ENCODE measurements at regions not wholly inside any gene's neighbourhood (a gene's known extent, or its start where the extent isn't known, plus 50 kb on each side); places are given as distances from the start of the nearest gene placed in this dataset.

- intact Hi-C loops (cut with DNase I), result no loop called here
- no peaks in the 10 kb centered on the region for H3K4me1 ChIP-seq (replicated peaks)
- no peak overlapping the region for H3K27ac ChIP-seq
- no peaks in the 10 kb centered on the region for H3K9me3 ChIP-seq
- H3K27me3 ChIP-seq (replicated peaks; ENCODE audit: insufficient read depth), result no peaks in the 10 kb centered on the region
- no peak for DNase-seq (ENCODE audit: low spot score)
- H3K36me3 ChIP-seq, result no peaks in the 10 kb centered on the region
- H3K4me3 ChIP-seq, result no peak overlapping the region
- WGBS, result 51% methylated on average over 5 of the region's 5 CpGs
- TF ChIP-seq POLR2AphosphoS5 (IDR thresholded peaks at IDR 0.05) (no peak), POLR2A (IDR thresholded peaks at IDR 0.05) (no peak), CTCF (IDR thresholded peaks at IDR 0.05) (no peak)
Observed at GRCh38 chr5:44881266-44881665, 72.5 kb downstream of the MRPS30 start.

- H3K27ac ChIP-seq, result no peak overlapping the region
- no peaks in the 10 kb centered on the region for H3K9me3 ChIP-seq
- WGBS, result 96% methylated on average over 26 of the region's 26 CpGs
- intact Hi-C loops (cut with DNase I), result no loop called here
- no peak for DNase-seq (ENCODE audit: low spot score)
- H3K36me3 ChIP-seq, result no peaks in the 10 kb centered on the region
- H3K27me3 ChIP-seq (replicated peaks; ENCODE audit: insufficient read depth), result no peaks in the 10 kb centered on the region
- no peak overlapping the region for H3K4me3 ChIP-seq
- no peaks in the 10 kb centered on the region for H3K4me1 ChIP-seq (replicated peaks)
- no peak for TF ChIP-seq CTCF (IDR thresholded peaks at IDR 0.05)
- no peak for TF ChIP-seq POLR2AphosphoS5 (IDR thresholded peaks at IDR 0.05)
- TF ChIP-seq POLR2A (IDR thresholded peaks at IDR 0.05), result no peak
Observed at GRCh38 chr5:44884036-44884435, 75.3 kb downstream of the MRPS30 start.

GRCh38 chr5:44885903-44886302 is 77.2 kb downstream of the MRPS30 start:
- intact Hi-C loops (cut with DNase I), result no loop called here
- Histone ChIP-seq H3K4me3 (no peak overlapping the region), H3K27ac (no peak overlapping the region), H3K27me3 (replicated peaks; ENCODE audit: insufficient read depth) (no peaks in the 10 kb centered on the region), H3K9me3 (no peaks in the 10 kb centered on the region), H3K36me3 (no peaks in the 10 kb centered on the region), H3K4me1 (replicated peaks) (no peaks in the 10 kb centered on the region)
- no peak for DNase-seq (ENCODE audit: low spot score)
- TF ChIP-seq POLR2A (IDR thresholded peaks at IDR 0.05), result no peak
- no peak for TF ChIP-seq POLR2AphosphoS5 (IDR thresholded peaks at IDR 0.05)
- TF ChIP-seq CTCF (IDR thresholded peaks at IDR 0.05), result no peak
- WGBS, result 73% methylated on average over 1 of the region's 1 CpG

- WGBS, result 78% methylated on average over 1 of the region's 1 CpG
- no peak for DNase-seq (ENCODE audit: low spot score)
- Histone ChIP-seq H3K4me3 (no peak overlapping the region), H3K27me3 (replicated peaks; ENCODE audit: insufficient read depth) (no peaks in the 10 kb centered on the region), H3K9me3 (no peaks in the 10 kb centered on the region), H3K27ac (no peak overlapping the region), H3K36me3 (no peaks in the 10 kb centered on the region), H3K4me1 (replicated peaks) (no peaks in the 10 kb centered on the region)
- TF ChIP-seq POLR2A (IDR thresholded peaks at IDR 0.05), result no peak
- no peak for TF ChIP-seq CTCF (IDR thresholded peaks at IDR 0.05)
- TF ChIP-seq POLR2AphosphoS5 (IDR thresholded peaks at IDR 0.05), result no peak
- intact Hi-C loops (cut with DNase I), result no loop called here
Observed at GRCh38 chr5:44887722-44888121, 79.0 kb downstream of the MRPS30 start.

GRCh38 chr5:44888435-44888834 is 79.7 kb downstream of the MRPS30 start:
- Histone ChIP-seq H3K4me3 (no peak overlapping the region), H3K27me3 (replicated peaks; ENCODE audit: insufficient read depth) (no peaks in the 10 kb centered on the region), H3K36me3 (no peaks in the 10 kb centered on the region), H3K4me1 (replicated peaks) (no peaks in the 10 kb centered on the region), H3K27ac (no peak overlapping the region), H3K9me3 (no peaks in the 10 kb centered on the region)
- no peak for TF ChIP-seq POLR2AphosphoS5 (IDR thresholded peaks at IDR 0.05)
- no peak for TF ChIP-seq CTCF (IDR thresholded peaks at IDR 0.05)
- no peak for TF ChIP-seq POLR2A (IDR thresholded peaks at IDR 0.05)
- DNase-seq (ENCODE audit: low spot score), result no peak
- 86% methylated on average over 1 of the region's 1 CpG for WGBS
- intact Hi-C loops (cut with DNase I), result no loop called here

Measured in prostate gland (tissue), 2 donors.